T1000 (cell line): ENCODE measurements at regions not wholly inside any gene's neighbourhood (a gene's known extent, or its start where the extent isn't known, plus 50 kb on each side); places are given as distances from the start of the nearest gene placed in this dataset.
A peak's percentile ranks its signal among the peaks of the same experiment; 100 is the strongest.
"Not testable (repeated sequence)": the region's sequence is repeated elsewhere in the genome, so short reads cannot be mapped to it uniquely, and the experiment has no call there.

ENCODE experiments used
- DNase-seq: peaks from one replicate; lab custom pipeline; 2025; ENCODE audit warnings: mixed read lengths; lab: John Stamatoyannopoulos, UW

DNA sequence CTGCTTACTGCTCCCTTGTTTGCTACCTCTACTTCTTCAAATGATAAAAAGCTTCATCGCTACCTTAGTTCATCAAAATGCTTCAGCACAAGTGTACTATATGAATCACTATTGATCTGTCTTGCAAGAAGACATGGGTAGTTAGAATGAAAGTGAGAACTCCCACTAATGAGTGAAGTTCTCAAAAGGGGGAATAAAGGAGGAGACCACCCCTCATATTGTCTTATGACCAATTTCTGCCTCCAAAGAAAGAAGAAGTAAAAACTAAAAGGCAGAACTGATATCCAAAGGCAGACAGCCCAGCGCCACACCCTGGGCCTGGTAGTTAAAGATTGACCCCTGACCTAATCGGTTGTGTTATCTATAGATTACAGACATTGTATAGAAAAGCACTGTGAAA lies 63.4 kb upstream of the RAP1B start:
- DNase-seq = not testable (repeated sequence)

DNA sequence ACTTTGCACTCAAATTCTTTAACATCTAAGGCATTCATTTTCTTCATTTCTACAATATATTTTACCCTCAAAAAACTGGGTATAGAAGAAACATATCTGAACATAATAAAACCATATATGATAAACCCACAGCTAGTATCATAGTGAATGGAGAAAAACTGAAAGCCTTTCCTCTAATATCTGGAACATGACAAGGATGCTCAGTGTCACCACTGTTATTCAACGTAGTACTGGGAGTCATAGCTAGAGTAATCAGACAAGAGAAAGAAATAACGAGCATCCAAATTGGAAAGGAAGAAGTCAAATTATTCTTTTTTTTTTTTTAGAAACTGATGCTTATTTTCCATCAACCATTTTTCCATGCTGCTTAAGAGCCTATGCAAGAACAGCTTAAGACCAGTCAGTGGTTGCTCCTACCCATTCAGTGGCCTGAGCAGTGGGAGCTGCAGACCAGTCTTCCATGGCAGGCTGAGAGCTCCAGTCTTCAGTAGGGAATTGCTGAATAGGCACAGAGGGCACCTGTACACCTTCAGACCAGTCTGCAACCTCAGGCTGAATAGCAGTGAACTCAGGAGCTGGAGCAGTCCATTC lies 58.0 kb upstream of the RAP1B start:
- not testable (repeated sequence) for DNase-seq

DNA sequence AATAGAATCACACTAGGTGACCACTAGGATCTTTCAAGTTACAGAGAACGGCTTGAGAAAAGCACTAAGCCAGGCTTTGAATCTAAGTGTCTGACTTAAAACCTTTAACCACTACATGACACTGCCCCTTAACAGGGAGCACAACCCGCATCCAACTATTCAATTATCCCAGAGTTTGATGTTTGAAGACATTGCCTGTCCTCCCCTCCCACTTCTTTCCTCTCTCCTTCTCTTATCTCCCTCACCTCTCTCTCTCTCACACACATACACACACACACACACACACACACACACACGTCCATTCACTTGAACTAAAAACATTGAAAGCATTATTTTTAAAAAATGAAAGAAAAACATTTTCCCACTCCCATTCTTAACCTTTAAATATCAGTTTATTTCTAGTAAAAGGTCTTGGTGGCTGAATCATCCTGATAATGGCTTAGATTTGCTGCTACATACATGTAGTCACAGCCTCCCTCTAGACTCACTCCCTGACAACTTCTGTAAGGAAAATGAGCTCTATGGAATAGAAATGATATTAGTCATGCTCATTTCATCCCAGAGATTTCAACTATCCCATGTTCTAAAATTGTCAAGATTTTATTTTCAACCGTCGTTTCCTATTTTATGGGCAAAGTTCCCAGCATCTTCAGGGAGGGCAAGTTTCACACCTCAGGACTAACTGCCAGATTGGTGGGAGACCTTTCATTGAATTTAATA lies 53.5 kb upstream of the RAP1B start:
- DNase-seq = peak; percentile 12

DNA sequence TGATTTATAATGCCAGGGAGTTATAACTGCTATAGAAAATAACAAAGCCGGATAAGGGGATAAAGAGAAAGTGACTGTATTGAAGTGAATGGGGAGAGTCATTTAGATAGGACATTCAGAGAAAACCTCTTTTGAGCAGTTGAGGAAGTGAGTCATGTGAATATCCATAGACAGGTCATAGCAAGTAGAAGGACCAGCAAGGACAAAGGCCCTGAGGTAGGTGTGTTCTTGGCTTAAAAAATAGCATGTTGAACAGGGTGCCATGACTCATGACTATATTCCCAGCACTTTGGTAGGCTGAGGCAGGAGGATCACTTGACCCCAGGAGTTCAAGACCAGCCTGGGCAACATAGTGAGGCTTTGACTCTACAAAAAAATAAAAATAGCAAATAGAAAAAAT lies 51.5 kb upstream of the RAP1B start:
- DNase-seq = no peak

DNA sequence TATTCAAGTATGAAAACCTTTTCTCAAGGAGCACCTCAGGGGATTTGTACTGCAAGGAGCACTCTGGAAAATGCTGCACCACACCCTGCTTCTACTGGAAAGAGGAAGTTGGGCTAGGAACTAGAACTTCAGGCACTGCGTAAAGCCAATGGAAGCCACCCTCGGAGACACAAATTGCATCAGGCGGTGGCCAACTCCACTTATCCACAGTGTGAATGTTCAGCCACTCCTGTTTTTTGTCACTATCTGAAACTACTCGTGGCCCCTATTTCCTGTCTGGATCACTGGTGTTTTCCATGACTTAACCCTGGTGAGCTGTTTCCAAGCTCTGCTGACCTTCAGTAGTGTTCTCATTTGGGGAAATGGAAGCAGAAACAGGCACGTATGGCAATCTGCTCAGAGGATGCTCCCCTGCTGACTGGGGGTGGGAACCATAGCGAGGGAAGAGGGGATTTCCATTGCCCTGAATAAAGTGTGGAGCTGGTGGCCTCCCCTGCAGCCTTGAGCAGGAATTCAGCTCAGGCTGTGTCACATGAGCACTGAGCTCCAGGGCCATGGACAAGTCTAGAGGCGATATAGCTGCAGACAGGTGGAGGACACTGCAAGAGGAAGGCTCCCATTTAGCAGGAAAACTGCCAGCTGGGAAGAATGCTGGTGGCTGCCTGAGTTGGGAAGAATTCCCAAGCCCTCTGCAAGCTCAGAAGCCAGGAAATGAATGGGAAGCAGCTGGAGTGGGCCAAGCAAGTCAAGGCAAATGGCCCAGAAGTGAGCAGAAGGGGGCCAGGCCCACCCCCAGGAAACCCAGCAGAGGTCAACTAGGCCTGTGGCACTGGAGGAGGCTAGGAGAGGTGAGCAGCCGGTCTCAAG lies 50.5 kb upstream of the RAP1B start:
- no peak for DNase-seq

DNA sequence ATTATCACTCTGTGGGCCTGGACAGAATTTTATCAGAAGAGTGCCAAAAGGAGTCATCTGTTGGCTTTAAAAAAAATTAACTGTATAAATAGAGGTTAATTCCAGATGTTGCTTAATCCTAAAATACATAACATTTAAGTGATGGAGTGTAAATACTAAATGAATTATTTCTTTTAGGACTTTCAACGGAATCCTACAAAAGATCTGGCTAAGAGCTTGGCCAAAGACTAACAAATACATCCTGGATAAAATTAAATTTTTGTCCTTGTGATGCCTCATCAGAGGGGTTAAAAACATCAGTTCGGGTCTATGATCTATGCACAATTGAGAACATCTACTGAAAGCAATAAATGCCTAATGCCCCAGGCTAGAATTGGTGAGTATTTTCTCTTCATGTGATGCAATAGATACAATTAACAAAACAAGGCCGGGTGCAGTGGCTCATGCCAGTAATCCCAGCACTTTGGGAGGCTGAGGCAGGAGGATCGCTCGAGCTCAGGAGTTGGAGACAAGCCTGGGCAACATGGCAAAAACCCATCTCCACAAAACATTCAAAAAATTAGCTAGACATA lies 49.8 kb upstream of the RAP1B start:
- no peak for DNase-seq
